Sigmoid colon (tissue), 6 donors: ENCODE measurements at regions not wholly inside any gene's neighbourhood (a gene's known extent, or its start where the extent isn't known, plus 50 kb on each side); places are given as distances from the start of the nearest gene placed in this dataset.

Experiments
- DNase-seq: peaks from one replicate; pipeline ENCODE4 v3.0.0-alpha.2; 2019
- H3K27ac ChIP-seq, 4 donors: fragments of 200-600 bp; sonication (generic); one replicate each; pipeline ENCODE4 v1.5.1; 2016 to 2019; ENCODE audit warnings: mild to moderate bottlenecking in 1 of 4
- H3K27me3 ChIP-seq, 3 donors: fragments of 200-600 bp; sonication (generic); one replicate each; pipeline ENCODE4 v1.5.1; 2019; ENCODE audit warnings: mild to moderate bottlenecking in 1 of 3
- H3K36me3 ChIP-seq, 4 donors: fragments of 200-600 bp; sonication (generic); one replicate each; pipeline ENCODE4 v1.5.1; 2016 to 2019
- H3K4me1 ChIP-seq, 4 donors: fragments of 200-600 bp; sonication (generic); one replicate each; pipeline ENCODE4 v1.5.1; 2017 to 2019
- H3K4me3 ChIP-seq, 4 donors: fragments of 200-600 bp; sonication (generic); one replicate each; pipeline ENCODE4 v1.5.1; 2017 to 2019; ENCODE audit warnings: mild to moderate bottlenecking in 2 of 4, moderate library complexity in 1 of 4
- H3K9me3 ChIP-seq, 4 donors: fragments of 200-600 bp in 3 of 4; sonication (generic) in 3 of 4; one replicate each; pipeline versions ENCODE4 v1.5.1 to v1.6.1; 2013 to 2019
- EP300 ChIP-seq, 4 donors: sonication (generic); formaldehyde crosslinking; IDR thresholded peaks; one replicate each; pipeline ENCODE4 v1.6.1; 2017; ENCODE audit warnings: antibody characterized with exemption in 4 of 4
- POLR2A ChIP-seq, 2 donors: fragments of 450-650 bp; IDR thresholded peaks; one replicate each; pipeline ENCODE4 v1.6.1; 2016; ENCODE audit warnings: antibody characterized with exemption in 2 of 2, mild to moderate bottlenecking in 2 of 2, moderate library complexity in 2 of 2
- POLR2AphosphoS5 ChIP-seq, 4 donors: sonication (generic); formaldehyde crosslinking; IDR thresholded peaks; one replicate each; pipeline ENCODE4 v1.6.1; 2017; ENCODE audit warnings: antibody characterized with exemption in 4 of 4
- WGBS, 2 donors: extraction: QIAGEN DNeasy Blood & Tissue Kit; methylation state at CpG; one replicate each; pipeline ENCODE4 v1.1.7; 2013; 5-methylcytosine and 5-hydroxymethylcytosine counted together
- intact Hi-C: fragments of 100-400 bp; cut with DNase I; formaldehyde crosslinking; loops from one replicate; pipeline ENCODE4 v1.15.1; 2023
- TF ChIP-seq, protein P1 (sequence below), 4 experiments: fragments of 450-650 bp in 3 of 4; fragments of 200-600 bp in 1 of 4; IDR thresholded peaks; one replicate each; pipeline ENCODE4 v1.5.1; 2016 to 2019; ENCODE audit warnings: antibody characterized with exemption in 4 of 4, mild to moderate bottlenecking in 3 of 4, moderate library complexity in 2 of 4
- donor health status: healthy with polysubstance abuse.
- donor health status: healthy.

DNA sequence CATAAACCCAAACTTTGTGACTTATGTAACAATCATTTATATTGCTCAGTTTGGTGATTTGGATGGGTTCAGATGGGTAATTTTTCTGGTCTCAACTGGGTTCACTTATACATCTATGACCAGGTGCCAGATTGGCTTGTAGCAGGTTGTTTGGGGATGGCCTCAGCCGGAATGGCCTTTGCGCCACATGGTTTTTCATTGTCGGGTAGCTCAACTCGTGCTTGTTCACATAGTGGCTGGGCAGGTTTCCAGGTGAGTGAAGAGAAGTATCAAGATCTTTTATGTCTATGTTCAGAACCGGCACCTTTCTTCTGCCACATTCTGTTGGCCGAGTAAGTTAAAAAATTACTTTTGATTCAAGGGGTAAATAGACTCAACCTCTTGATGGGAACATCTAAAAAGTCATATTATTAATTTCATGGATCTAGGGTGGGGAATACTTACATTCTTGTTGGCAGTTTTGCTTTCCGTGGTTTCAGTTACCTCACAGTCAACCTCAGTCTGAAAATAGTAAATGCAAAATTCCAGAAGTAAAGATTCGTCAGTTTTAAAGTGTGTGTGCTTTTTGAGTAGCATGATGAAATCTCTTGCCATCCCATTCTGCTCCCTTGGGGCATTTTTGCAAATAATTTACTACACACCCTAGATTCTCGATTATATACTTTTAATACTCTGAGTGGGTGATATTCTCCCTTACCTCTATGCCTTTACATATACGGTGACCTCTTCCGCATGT lies 745.7 kb upstream of the CCDC54 start:
- TF ChIP-seq, protein P1, sequence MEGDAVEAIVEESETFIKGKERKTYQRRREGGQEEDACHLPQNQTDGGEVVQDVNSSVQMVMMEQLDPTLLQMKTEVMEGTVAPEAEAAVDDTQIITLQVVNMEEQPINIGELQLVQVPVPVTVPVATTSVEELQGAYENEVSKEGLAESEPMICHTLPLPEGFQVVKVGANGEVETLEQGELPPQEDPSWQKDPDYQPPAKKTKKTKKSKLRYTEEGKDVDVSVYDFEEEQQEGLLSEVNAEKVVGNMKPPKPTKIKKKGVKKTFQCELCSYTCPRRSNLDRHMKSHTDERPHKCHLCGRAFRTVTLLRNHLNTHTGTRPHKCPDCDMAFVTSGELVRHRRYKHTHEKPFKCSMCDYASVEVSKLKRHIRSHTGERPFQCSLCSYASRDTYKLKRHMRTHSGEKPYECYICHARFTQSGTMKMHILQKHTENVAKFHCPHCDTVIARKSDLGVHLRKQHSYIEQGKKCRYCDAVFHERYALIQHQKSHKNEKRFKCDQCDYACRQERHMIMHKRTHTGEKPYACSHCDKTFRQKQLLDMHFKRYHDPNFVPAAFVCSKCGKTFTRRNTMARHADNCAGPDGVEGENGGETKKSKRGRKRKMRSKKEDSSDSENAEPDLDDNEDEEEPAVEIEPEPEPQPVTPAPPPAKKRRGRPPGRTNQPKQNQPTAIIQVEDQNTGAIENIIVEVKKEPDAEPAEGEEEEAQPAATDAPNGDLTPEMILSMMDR (IDR thresholded peaks at IDR 0.05), result no peak
- TF ChIP-seq POLR2A (IDR thresholded peaks at IDR 0.05) (no peak), POLR2AphosphoS5 (IDR thresholded peaks at IDR 0.05) (no peak), EP300 (IDR thresholded peaks at IDR 0.05) (no peak)
- intact Hi-C loops, result no loop called here
- Histone ChIP-seq H3K36me3 (no peaks in the 10 kb centered on the region), H3K9me3 (no peaks in the 10 kb centered on the region), H3K4me3 (no peak overlapping the region), H3K4me1 (no peaks in the 10 kb centered on the region), H3K27ac (no peak overlapping the region), H3K27me3 (no peaks in the 10 kb centered on the region)
- WGBS, 2 donors, result 88 to 93% methylated on average over 11 of the region's 11 CpGs
- no peak for DNase-seq

DNA sequence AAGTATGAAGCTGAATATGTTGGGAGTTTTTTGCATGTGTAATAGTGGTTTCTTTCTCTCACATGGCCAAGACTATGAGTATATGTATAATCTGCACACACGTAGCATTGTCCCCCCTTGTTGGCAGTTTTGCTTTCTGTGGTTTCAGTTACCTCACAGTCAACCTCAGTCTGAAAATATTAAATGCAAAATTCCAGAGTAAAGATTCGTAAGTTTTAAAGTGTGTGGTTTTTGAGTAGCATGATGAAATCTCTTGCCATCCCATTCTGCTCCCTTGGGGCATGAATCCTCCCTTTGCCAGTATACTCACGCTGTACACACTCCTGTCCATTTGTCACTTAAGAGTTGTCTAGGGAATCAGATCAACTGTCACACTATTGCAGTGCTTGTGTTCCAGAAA lies 742.0 kb upstream of the CCDC54 start:
- TF ChIP-seq POLR2AphosphoS5 (IDR thresholded peaks at IDR 0.05), result no peak
- TF ChIP-seq EP300 (IDR thresholded peaks at IDR 0.05), result no peak
- TF ChIP-seq, protein P1 (IDR thresholded peaks at IDR 0.05), result no peak
- no peak for TF ChIP-seq POLR2A (IDR thresholded peaks at IDR 0.05)
- DNase-seq, result no peak
- Histone ChIP-seq H3K36me3 (no peaks in the 10 kb centered on the region), H3K4me1 (no peaks in the 10 kb centered on the region), H3K4me3 (no peak overlapping the region), H3K27me3 (no peaks in the 10 kb centered on the region), H3K27ac (no peak overlapping the region), H3K9me3 (no peaks in the 10 kb centered on the region)
- intact Hi-C loops, result no loop called here
- 74 to 83% methylated on average over 3 of the region's 3 CpGs for WGBS, 2 donors

DNA sequence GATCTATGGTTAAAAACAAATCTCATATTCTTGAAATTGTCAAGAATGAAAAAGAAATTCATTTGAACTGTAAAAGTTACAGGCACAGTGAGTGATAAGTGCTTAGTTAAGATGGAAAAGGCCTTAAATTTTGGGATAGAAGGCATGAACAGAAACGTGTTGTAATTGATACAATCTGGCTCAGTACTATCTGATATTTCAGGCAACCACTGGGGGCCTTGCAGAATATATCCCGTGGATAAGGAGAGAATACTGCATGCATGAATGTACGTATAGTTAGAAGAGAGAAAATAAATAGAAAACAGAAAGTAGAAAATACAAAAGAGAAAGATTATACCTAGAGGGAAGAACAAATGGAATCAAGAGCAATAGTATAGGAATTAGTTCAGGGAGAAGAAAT lies 741.4 kb upstream of the CCDC54 start:
- Histone ChIP-seq H3K36me3 (no peaks in the 10 kb centered on the region), H3K27me3 (no peaks in the 10 kb centered on the region), H3K4me1 (no peaks in the 10 kb centered on the region), H3K4me3 (no peak overlapping the region), H3K9me3 (no peaks in the 10 kb centered on the region), H3K27ac (no peak overlapping the region)
- intact Hi-C loops, result no loop called here
- TF ChIP-seq, protein P1 (IDR thresholded peaks at IDR 0.05), result no peak
- TF ChIP-seq POLR2AphosphoS5 (IDR thresholded peaks at IDR 0.05) (no peak), EP300 (IDR thresholded peaks at IDR 0.05) (no peak), POLR2A (IDR thresholded peaks at IDR 0.05) (no peak)
- no peak for DNase-seq
- 65 to 76% methylated on average over 3 of the region's 3 CpGs for WGBS, 2 donors

DNA sequence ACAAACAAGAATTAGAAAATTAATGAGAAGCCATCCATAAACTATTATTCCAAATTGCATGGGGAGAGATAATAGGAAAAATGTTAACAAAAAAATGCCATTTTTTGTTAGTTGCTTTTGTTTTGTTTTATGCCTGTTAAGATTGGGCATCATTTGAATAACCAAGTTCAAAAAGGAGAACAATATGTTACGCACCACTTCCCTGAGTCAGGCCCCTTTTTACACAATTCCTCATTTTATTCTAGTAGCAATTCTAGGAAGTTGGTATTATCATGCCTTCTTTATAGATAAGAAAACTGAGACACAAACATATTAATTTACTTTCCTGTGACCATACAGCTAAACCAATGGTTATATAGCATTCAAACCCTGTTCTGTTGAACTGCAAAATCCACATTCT lies 736.9 kb upstream of the CCDC54 start:
- Histone ChIP-seq H3K9me3 (no peaks in the 10 kb centered on the region), H3K4me1 (no peaks in the 10 kb centered on the region), H3K27me3 (no peaks in the 10 kb centered on the region), H3K36me3 (no peaks in the 10 kb centered on the region), H3K27ac (no peak overlapping the region), H3K4me3 (no peak overlapping the region)
- TF ChIP-seq EP300 (IDR thresholded peaks at IDR 0.05), result no peak
- TF ChIP-seq, protein P1 (IDR thresholded peaks at IDR 0.05), result no peak
- no peak for TF ChIP-seq POLR2A (IDR thresholded peaks at IDR 0.05)
- DNase-seq, result no peak
- intact Hi-C loops, result no loop called here
- 82 to 88% methylated on average over 1 of the region's 1 CpG for WGBS, 2 donors

DNA sequence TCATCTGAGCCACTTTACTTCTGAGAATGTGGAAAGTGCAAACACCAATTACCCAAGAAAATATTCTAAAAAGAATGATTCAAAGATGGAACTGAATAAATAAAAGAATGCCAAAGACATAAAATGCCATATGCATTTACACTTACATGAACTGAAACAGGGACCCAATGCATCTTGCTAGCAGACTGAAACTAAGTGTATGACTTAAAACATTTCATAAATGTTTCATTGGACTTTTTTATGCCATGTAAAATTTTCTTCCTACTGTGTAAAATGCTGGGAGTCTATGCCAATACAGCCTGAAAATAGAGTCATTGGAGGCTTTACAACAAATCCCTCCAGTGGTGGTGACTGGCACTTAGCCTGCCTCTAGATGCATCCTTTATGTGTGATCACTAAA lies 735.1 kb upstream of the CCDC54 start:
- Histone ChIP-seq H3K27me3 (no peaks in the 10 kb centered on the region), H3K27ac (no peak overlapping the region), H3K36me3 (no peaks in the 10 kb centered on the region), H3K4me1 (no peaks in the 10 kb centered on the region), H3K9me3 (no peaks in the 10 kb centered on the region), H3K4me3 (no peak overlapping the region)
- no peak for DNase-seq
- intact Hi-C loops, result no loop called here
- TF ChIP-seq POLR2A (IDR thresholded peaks at IDR 0.05) (no peak), EP300 (IDR thresholded peaks at IDR 0.05) (no peak), POLR2AphosphoS5 (IDR thresholded peaks at IDR 0.05) (no peak)
- TF ChIP-seq, protein P1 (IDR thresholded peaks at IDR 0.05), result no peak
